ENCODE measurements at regions not wholly inside any gene's neighbourhood (a gene's known extent, or its start where the extent isn't known, plus 50 kb on each side); places are given as distances from the start of the nearest gene placed in this dataset.

DNA sequence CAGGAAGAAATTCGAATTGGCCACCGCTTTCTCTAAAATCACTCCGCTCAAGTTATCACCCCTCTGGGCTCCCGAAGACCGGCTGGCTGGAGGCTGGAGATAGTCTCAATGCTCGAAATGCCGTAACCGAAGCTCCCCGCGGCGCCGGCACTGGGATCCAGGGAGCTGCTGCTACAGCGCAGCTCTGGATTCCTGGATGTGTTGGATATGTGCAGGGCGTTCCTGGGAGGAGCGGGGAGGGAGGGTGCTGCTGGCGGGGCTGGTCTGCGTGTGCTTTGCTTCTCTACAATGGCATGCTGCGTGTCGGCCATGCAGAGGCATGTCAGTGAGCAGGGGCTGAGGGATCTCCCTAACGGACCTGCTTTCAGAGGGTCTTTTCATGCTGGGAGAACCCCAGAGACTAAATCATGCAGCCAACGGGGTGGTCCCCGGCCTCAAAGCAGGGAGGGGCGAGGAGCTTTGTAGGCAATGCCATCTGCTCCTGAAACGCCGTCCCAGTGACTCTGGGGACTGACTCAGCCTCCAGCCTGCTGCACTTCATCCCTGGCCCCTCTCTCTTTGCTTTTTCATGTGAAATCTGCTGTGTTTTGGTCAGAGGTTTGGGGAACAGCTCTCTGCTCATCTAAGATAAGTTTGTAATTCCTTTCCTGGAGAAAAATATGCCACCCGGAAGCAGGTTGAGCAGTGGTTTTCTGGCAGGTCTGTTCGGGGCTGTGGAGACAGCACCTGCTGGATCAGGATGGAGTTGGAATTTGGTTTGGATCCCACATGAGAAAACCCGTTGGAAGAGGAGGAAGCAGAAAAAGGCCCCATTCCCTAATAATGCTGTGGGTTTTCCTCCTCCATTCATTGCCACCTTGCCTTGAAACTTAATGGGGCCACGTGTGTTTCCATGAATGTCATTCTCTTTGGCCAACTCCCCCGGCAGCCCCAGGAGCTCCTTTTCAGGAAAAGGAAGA lies 311.4 kb downstream of the SEC14L1 start:
- TF ChIP-seq, protein P1, sequence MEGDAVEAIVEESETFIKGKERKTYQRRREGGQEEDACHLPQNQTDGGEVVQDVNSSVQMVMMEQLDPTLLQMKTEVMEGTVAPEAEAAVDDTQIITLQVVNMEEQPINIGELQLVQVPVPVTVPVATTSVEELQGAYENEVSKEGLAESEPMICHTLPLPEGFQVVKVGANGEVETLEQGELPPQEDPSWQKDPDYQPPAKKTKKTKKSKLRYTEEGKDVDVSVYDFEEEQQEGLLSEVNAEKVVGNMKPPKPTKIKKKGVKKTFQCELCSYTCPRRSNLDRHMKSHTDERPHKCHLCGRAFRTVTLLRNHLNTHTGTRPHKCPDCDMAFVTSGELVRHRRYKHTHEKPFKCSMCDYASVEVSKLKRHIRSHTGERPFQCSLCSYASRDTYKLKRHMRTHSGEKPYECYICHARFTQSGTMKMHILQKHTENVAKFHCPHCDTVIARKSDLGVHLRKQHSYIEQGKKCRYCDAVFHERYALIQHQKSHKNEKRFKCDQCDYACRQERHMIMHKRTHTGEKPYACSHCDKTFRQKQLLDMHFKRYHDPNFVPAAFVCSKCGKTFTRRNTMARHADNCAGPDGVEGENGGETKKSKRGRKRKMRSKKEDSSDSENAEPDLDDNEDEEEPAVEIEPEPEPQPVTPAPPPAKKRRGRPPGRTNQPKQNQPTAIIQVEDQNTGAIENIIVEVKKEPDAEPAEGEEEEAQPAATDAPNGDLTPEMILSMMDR (IDR thresholded peaks at IDR 0.05) = no peak
- no peak for TF ChIP-seq POLR2A (IDR thresholded peaks at IDR 0.05)

All from breast epithelium (tissue), 3 donors.